Neutrophil (primary cell): ENCODE measurements at regions not wholly inside any gene's neighbourhood (a gene's known extent, or its start where the extent isn't known, plus 50 kb on each side); places are given as distances from the start of the nearest gene placed in this dataset.

Experiments used
- H3K27ac ChIP-seq: fragments of 200-600 bp; sonication (generic); 2 replicates; pipeline ENCODE4 v1.5.1; 2016; ENCODE audit warnings: mild to moderate bottlenecking, moderate library complexity
- H3K27me3 ChIP-seq: fragments of 200-600 bp; sonication (generic); 2 replicates; pipeline ENCODE4 v1.6.0; 2016; ENCODE audit warnings: mild to moderate bottlenecking
- H3K36me3 ChIP-seq: fragments of 200-600 bp; sonication (generic); 2 replicates; pipeline ENCODE4 v1.5.1; 2017
- H3K4me1 ChIP-seq, 2 experiments: fragments of 200-600 bp in 1 of 2; sonication (generic) in 1 of 2; 1 replicate in 1 of 2; 2 replicates in 1 of 2; pipeline versions ENCODE4 v1.5.1 to v1.6.1; 2013 to 2016; ENCODE audit warnings: low read depth in 1 of 2, low read length in 1 of 2, mild to moderate bottlenecking in 1 of 2, moderate library complexity in 1 of 2; ENCODE audit not compliant: control insufficient read depth in 1 of 2, insufficient read depth in 1 of 2
- H3K4me3 ChIP-seq, 2 experiments: fragments of 200-600 bp in 1 of 2; sonication (generic) in 1 of 2; 1 replicate in 1 of 2; 2 replicates in 1 of 2; pipeline ENCODE4 v1.5.1; 2013 to 2016; ENCODE audit warnings: low read depth in 1 of 2, low read length in 1 of 2, mild to moderate bottlenecking in 1 of 2, moderate library complexity in 1 of 2
- H3K9me3 ChIP-seq: fragments of 200-600 bp; sonication (generic); 2 replicates; pipeline ENCODE4 v1.5.1; 2016
- TF ChIP-seq, protein P1 (sequence below): fragments of 200-600 bp; sonication (generic); IDR thresholded peaks from 2 replicates; pipeline ENCODE4 v1.5.1; 2016; ENCODE audit warnings: antibody characterized with exemption

DNA sequence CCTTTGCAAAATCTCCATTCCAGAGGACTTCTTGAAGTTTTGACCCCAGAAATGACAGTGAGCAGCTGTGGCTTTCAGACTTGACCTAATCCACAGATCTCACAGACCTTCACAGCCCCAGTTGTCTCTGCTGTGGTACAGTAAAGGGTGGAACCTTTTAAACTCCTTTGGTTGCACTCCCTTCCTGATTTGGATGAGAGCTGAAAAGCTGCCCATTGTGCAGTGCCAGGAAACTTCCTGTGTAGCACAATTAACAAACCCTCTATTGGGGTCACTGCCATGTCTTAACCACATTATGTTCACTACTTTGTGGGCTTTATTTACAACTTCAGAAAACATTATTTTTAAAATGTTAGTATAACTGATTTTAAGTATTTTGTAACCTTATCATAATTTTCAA is 56.7 kb upstream of the PCSK5 start:
- TF ChIP-seq, protein P1, sequence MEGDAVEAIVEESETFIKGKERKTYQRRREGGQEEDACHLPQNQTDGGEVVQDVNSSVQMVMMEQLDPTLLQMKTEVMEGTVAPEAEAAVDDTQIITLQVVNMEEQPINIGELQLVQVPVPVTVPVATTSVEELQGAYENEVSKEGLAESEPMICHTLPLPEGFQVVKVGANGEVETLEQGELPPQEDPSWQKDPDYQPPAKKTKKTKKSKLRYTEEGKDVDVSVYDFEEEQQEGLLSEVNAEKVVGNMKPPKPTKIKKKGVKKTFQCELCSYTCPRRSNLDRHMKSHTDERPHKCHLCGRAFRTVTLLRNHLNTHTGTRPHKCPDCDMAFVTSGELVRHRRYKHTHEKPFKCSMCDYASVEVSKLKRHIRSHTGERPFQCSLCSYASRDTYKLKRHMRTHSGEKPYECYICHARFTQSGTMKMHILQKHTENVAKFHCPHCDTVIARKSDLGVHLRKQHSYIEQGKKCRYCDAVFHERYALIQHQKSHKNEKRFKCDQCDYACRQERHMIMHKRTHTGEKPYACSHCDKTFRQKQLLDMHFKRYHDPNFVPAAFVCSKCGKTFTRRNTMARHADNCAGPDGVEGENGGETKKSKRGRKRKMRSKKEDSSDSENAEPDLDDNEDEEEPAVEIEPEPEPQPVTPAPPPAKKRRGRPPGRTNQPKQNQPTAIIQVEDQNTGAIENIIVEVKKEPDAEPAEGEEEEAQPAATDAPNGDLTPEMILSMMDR: no peak
- Histone ChIP-seq H3K9me3 (no peaks in the 10 kb centered on the region), H3K36me3 (no peaks in the 10 kb centered on the region), H3K27ac (no peak overlapping the region), H3K4me1 (no peaks in the 10 kb centered on the region), H3K4me3 (no peak overlapping the region), H3K27me3 (no peaks in the 10 kb centered on the region)

DNA sequence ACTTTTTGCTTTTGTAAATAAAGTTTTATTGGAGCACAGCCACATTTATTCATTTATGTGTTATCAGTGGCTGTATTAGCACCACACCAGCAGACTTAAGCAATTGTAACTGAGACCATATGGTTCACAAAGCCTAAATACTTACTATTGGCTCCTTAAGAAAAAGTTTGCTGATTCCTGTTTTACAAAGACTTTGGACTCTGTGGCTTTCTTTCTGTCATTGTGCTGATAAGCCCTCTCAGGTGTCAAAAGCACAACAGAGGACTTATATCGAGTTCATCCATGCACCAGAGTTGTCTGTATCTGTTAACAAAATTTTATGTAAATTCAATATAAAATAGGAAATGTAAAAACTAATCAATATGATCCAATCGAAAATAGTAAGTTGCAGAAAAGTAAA is 55.6 kb upstream of the PCSK5 start:
- no peak overlapping the region for H3K4me3 ChIP-seq
- TF ChIP-seq, protein P1: no peak
- H3K9me3 ChIP-seq: no peaks in the 10 kb centered on the region
- H3K27ac ChIP-seq: no peak overlapping the region
- H3K27me3 ChIP-seq: no peaks in the 10 kb centered on the region
- H3K4me1 ChIP-seq: no peaks in the 10 kb centered on the region
- H3K36me3 ChIP-seq: no peaks in the 10 kb centered on the region
